IMR-90 (cell line): ENCODE measurements at regions not wholly inside any gene's neighbourhood (a gene's known extent, or its start where the extent isn't known, plus 50 kb on each side); places are given as distances from the start of the nearest gene placed in this dataset.

Experiments
- ATAC-seq: fragments of 200-7000 bp; cut with Tn5 transposase; 2 replicates; pipeline ENCODE4 v1.9.1; 2020; ENCODE audit warnings: low read depth, mild to moderate bottlenecking, moderate library complexity
- BruUV-seq: library from RNA; stranded (reverse); fragments of 400-500 nt; replicated peaks from 2 replicates; lab custom pipeline; 2021; lab: Mats Ljungman, UMichigan
- CTCF ChIA-PET: fragments of 300-600 bp; formaldehyde crosslinking; extraction: SDS; loops from one replicate; lab custom pipeline; 2021; ENCODE audit warnings: antibody characterized with exemption; lab: Yijun Ruan, JAX
- POLR2A ChIA-PET: fragments of 300-600 bp; sonication (Branson Sonifier 250); formaldehyde crosslinking; loops from one replicate; lab custom pipeline; 2022; ENCODE audit warnings: antibody characterized with exemption; ENCODE audit not compliant: unreplicated experiment; lab: Charles Lee
- DNase-seq: peaks from one replicate; pipeline ENCODE4 v3.0.0; 2013
- H2AFZ ChIP-seq: replicated peaks from 2 replicates; pipeline ENCODE3; 2013; ENCODE audit warnings: low read length, mild to moderate bottlenecking; ENCODE audit not compliant: poor library complexity
- H2AK5ac ChIP-seq: 2 replicates; pipeline ENCODE4 v1.6.1; 2013; ENCODE audit warnings: low read depth, low read length, inconsistent platforms
- H2AK9ac ChIP-seq: replicated peaks from 2 replicates; pipeline ENCODE3; 2013; ENCODE audit warnings: mild to moderate bottlenecking, low read depth, low read length, moderate library complexity; ENCODE audit not compliant: poor library complexity
- H2BK120ac ChIP-seq: 2 replicates; pipeline ENCODE4 v1.6.1; 2013; ENCODE audit warnings: low read depth, low read length, inconsistent platforms
- H2BK15ac ChIP-seq: 3 replicates; pipeline ENCODE4 v1.6.1; 2013; ENCODE audit warnings: low read depth, low read length, inconsistent platforms
- H2BK20ac ChIP-seq: 2 replicates; pipeline ENCODE4 v1.6.1; 2013; ENCODE audit warnings: low read depth, mild to moderate bottlenecking, inconsistent platforms, low read length, moderate library complexity
- H2BK5ac ChIP-seq: 2 replicates; pipeline ENCODE4 v1.6.1; 2013; ENCODE audit warnings: mild to moderate bottlenecking, low read depth, low read length, inconsistent platforms; ENCODE audit not compliant: poor library complexity, severe bottlenecking
- H3K14ac ChIP-seq: replicated peaks from 2 replicates; pipeline ENCODE4 v1.6.1; 2013; ENCODE audit warnings: low read depth, low read length, inconsistent platforms
- H3K18ac ChIP-seq: 2 replicates; pipeline ENCODE4 v1.6.1; 2013; ENCODE audit warnings: low read depth, low read length, control low read depth
- H3K23ac ChIP-seq: 2 replicates; pipeline ENCODE4 v1.6.1; 2013; ENCODE audit warnings: low read depth, low read length, inconsistent platforms
- H3K27ac ChIP-seq: 2 replicates; pipeline ENCODE4 v1.5.1; 2013; ENCODE audit warnings: mild to moderate bottlenecking, control low read depth, low read length; ENCODE audit not compliant: insufficient read depth
- H3K27me3 ChIP-seq: 2 replicates; pipeline ENCODE4 v1.6.1; 2013; ENCODE audit warnings: low read length; ENCODE audit not compliant: control insufficient read depth, insufficient read depth
- H3K36me3 ChIP-seq: 2 replicates; pipeline ENCODE4 v1.6.1; 2013; ENCODE audit warnings: low read length, mixed read lengths; ENCODE audit not compliant: control insufficient read depth, insufficient read depth
- H3K4ac ChIP-seq: 2 replicates; pipeline ENCODE4 v1.6.1; 2013; ENCODE audit warnings: low read depth, low read length, inconsistent platforms
- H3K4me1 ChIP-seq: 2 replicates; pipeline ENCODE4 v1.6.1; 2013; ENCODE audit warnings: low read length, mixed read lengths; ENCODE audit not compliant: control insufficient read depth, insufficient read depth
- H3K4me2 ChIP-seq: 2 replicates; pipeline ENCODE4 v1.6.1; 2013; ENCODE audit warnings: low read depth, mild to moderate bottlenecking, control low read depth, low read length, moderate library complexity
- H3K4me3 ChIP-seq: 2 replicates; pipeline ENCODE4 v1.5.1; 2013; ENCODE audit warnings: low read depth, mild to moderate bottlenecking, control low read depth, low read length, moderate library complexity; ENCODE audit not compliant: insufficient read depth
- H3K56ac ChIP-seq: 2 replicates; pipeline ENCODE4 v1.6.1; 2013; ENCODE audit warnings: low read length, inconsistent platforms; ENCODE audit not compliant: insufficient read depth; ENCODE audit errors: extremely low read depth
- H3K79me1 ChIP-seq, 2 experiments: 2 replicates each; pipeline ENCODE4 v1.6.1; 2013; ENCODE audit warnings: low read length in 2 of 2, inconsistent platforms in 1 of 2, low read depth in 1 of 2
- H3K9ac ChIP-seq: 2 replicates; pipeline ENCODE4 v1.6.1; 2013; ENCODE audit warnings: low read depth, low read length, control low read depth
- H3K9me1 ChIP-seq: 2 replicates; pipeline ENCODE4 v1.6.1; 2013; ENCODE audit warnings: low read length, inconsistent platforms; ENCODE audit not compliant: insufficient read depth
- H3K9me3 ChIP-seq: 2 replicates; pipeline ENCODE4 v1.6.1; 2013; ENCODE audit warnings: low read length; ENCODE audit not compliant: control insufficient read depth, insufficient read depth
- H4K20me1 ChIP-seq: 2 replicates; pipeline ENCODE4 v1.6.1; 2013; ENCODE audit warnings: low read length, inconsistent platforms; ENCODE audit not compliant: insufficient read depth
- H4K5ac ChIP-seq: 2 replicates; pipeline ENCODE4 v1.6.1; 2013; ENCODE audit warnings: mild to moderate bottlenecking, low read depth, low read length, control low read depth
- H4K8ac ChIP-seq, 2 experiments: 2 replicates each; pipeline ENCODE4 v1.6.1; 2013; ENCODE audit warnings: low read depth in 2 of 2, low read length in 2 of 2, control low read depth in 1 of 2, inconsistent platforms in 1 of 2
- H4K91ac ChIP-seq: 2 replicates; pipeline ENCODE4 v1.6.1; 2013; ENCODE audit warnings: low read depth, low read length, inconsistent platforms; ENCODE audit not compliant: insufficient read depth
- BHLHE40 ChIP-seq: fragments of 150-350 bp; IDR thresholded peaks from 2 replicates; pipeline ENCODE4 v1.6.1; 2016; ENCODE audit warnings: mild to moderate bottlenecking, low read depth, low read length
- CEBPB ChIP-seq: IDR thresholded peaks from 2 replicates; pipeline ENCODE4 v1.6.1; 2012; ENCODE audit warnings: low read depth, low read length, improper control_type of control experiment
- CTCF ChIP-seq: conservative IDR thresholded peaks from 2 replicates; pipeline ENCODE4 v1.5.1; 2012; ENCODE audit warnings: mild to moderate bottlenecking, low read depth, low read length, improper control_type of control experiment
- FOS ChIP-seq: fragments of 150-350 bp; IDR thresholded peaks from 2 replicates; pipeline ENCODE4 v1.6.1; 2016; ENCODE audit warnings: low read depth, low read length
- MAFK ChIP-seq: IDR thresholded peaks from 2 replicates; pipeline ENCODE4 v1.6.1; 2012; ENCODE audit warnings: low read depth, low read length, improper control_type of control experiment
- MAZ ChIP-seq: IDR thresholded peaks from 2 replicates; pipeline ENCODE4 v1.6.1; 2012; ENCODE audit warnings: low read depth, mild to moderate bottlenecking, low read length, improper control_type of control experiment, moderate library complexity, borderline replicate concordance
- MXI1 ChIP-seq: IDR thresholded peaks from 2 replicates; pipeline ENCODE4 v1.6.1; 2012; ENCODE audit warnings: low read depth, mild to moderate bottlenecking, low read length, moderate library complexity, borderline replicate concordance
- POLR2A ChIP-seq: IDR thresholded peaks from 2 replicates; pipeline ENCODE4 v1.6.1; 2012; ENCODE audit warnings: mild to moderate bottlenecking, low read depth, low read length
- SMC3 ChIP-seq: fragments of 150-350 bp; IDR thresholded peaks from 2 replicates; pipeline ENCODE4 v1.6.1; 2016; ENCODE audit warnings: low read depth, mild to moderate bottlenecking, antibody characterized with exemption, low read length, moderate library complexity
- WGBS, 2 experiments: methylation state at CpG; one replicate each; pipeline versions ENCODE4 v1.1.5 to v1.1.7; 2013; ENCODE audit warnings: missing lambda C conversion rate in 2 of 2; ENCODE audit not compliant: insufficient read length in 1 of 2; ENCODE audit errors: extremely low coverage in 2 of 2; 5-methylcytosine and 5-hydroxymethylcytosine counted together
- dilution Hi-C: fragments of 300-500 bp; cut with HindIII; formaldehyde crosslinking; loops from one replicate; pipeline ENCODE4 v1.14.3; 2018; ENCODE audit warnings: low sequenced_read_pairs; ENCODE audit not compliant: unreplicated experiment
- in situ Hi-C: fragments of 300-500 bp; cut with MboI; formaldehyde crosslinking; loops from 3 replicates; pipeline ENCODE4 v1.14.3; 2019; ENCODE audit warnings: low sequenced_read_pairs, inconsistent platforms, mixed read lengths
- intact Hi-C: fragments of 100-400 bp; cut with micrococcal nuclease; formaldehyde crosslinking; loops from 2 replicates; pipeline ENCODE4 v1.10.0; 2022

- ATAC-seq (no peak), DNase-seq (no peak)
- Histone ChIP-seq H3K4me1 (no peaks in the 10 kb centered on the region), H2BK15ac (no peak overlapping the region), H3K9ac (no peak overlapping the region), H4K5ac (no peak overlapping the region), H3K18ac (no peak overlapping the region), H3K27me3 (no peaks in the 10 kb centered on the region), H2AK9ac (no peak overlapping the region), H2BK20ac (no peak overlapping the region), H3K4me3 (no peak overlapping the region), H3K56ac (no peak overlapping the region), H4K91ac (no peak overlapping the region), H3K9me3 (no peaks in the 10 kb centered on the region), H3K14ac (no peak overlapping the region), H2AFZ (no peak overlapping the region), H4K8ac (no peak overlapping the region), H2BK5ac (no peak overlapping the region), H3K23ac (no peak overlapping the region), H2AK5ac (no peak overlapping the region), H3K4me2 (no peak overlapping the region), H3K79me1 (no peaks in the 10 kb centered on the region), H3K36me3 (no peaks in the 10 kb centered on the region), H2BK120ac (no peak overlapping the region), H4K20me1 (no peaks in the 10 kb centered on the region), H3K4ac (no peak overlapping the region), H3K9me1 (no peaks in the 10 kb centered on the region), H3K27ac (no peak overlapping the region)
- in situ Hi-C loops (no loop called here), dilution Hi-C loops (no loop called here), intact Hi-C loops (no loop called here)
- CTCF ChIA-PET = no interaction called here
- POLR2A ChIA-PET = no interaction called here
- no CpG with 5 or more reads among the region's 2 CpGs for WGBS, 2 experiments
- no TSS peak for BruUV-seq
- TF ChIP-seq MXI1 (no peak), MAZ (no peak), FOS (no peak), CTCF (no peak), BHLHE40 (no peak), SMC3 (no peak), MAFK (no peak), CEBPB (no peak), POLR2A (no peak)
Measured at GRCh38 chr7:81427461-81427860, 342.4 kb downstream of the HGF start.
